BJ (cell line): ENCODE measurements at regions not wholly inside any gene's neighbourhood (a gene's known extent, or its start where the extent isn't known, plus 50 kb on each side); places are given as distances from the start of the nearest gene placed in this dataset.

Experiments
- CTCF ChIA-PET: fragments of 350-600 bp; formaldehyde crosslinking; extraction: SDS; loops from one replicate; lab custom pipeline; 2021; ENCODE audit warnings: antibody characterized with exemption, inconsistent platforms; lab: Yijun Ruan, JAX
- POLR2A ChIA-PET: fragments of 300-600 bp; sonication (Branson Sonifier 250); formaldehyde crosslinking; extraction: SDS; loops from one replicate; lab custom pipeline; 2021; ENCODE audit warnings: antibody characterized with exemption; lab: Charles Lee
- DNase-seq: peaks from one replicate; pipeline ENCODE4 v3.0.0-alpha.2; 2011; ENCODE audit warnings: low read depth
- H3K27me3 ChIP-seq: 2 replicates; pipeline ENCODE4 v1.6.0; 2011; ENCODE audit warnings: low read length; ENCODE audit not compliant: control insufficient read depth, insufficient read depth
- H3K36me3 ChIP-seq: 2 replicates; pipeline ENCODE4 v1.5.1; 2011; ENCODE audit warnings: low read length; ENCODE audit not compliant: control insufficient read depth, insufficient read depth
- H3K4me3 ChIP-seq: 2 replicates; pipeline ENCODE4 v1.5.1; 2011; ENCODE audit warnings: low read depth, mild to moderate bottlenecking, control low read depth, low read length
- CTCF ChIP-seq: IDR thresholded peaks from 2 replicates; pipeline ENCODE4 v1.5.1; 2011; ENCODE audit warnings: low read depth, mild to moderate bottlenecking, control low read depth, inconsistent platforms, low read length, moderate library complexity; ENCODE audit not compliant: insufficient read depth

DNA sequence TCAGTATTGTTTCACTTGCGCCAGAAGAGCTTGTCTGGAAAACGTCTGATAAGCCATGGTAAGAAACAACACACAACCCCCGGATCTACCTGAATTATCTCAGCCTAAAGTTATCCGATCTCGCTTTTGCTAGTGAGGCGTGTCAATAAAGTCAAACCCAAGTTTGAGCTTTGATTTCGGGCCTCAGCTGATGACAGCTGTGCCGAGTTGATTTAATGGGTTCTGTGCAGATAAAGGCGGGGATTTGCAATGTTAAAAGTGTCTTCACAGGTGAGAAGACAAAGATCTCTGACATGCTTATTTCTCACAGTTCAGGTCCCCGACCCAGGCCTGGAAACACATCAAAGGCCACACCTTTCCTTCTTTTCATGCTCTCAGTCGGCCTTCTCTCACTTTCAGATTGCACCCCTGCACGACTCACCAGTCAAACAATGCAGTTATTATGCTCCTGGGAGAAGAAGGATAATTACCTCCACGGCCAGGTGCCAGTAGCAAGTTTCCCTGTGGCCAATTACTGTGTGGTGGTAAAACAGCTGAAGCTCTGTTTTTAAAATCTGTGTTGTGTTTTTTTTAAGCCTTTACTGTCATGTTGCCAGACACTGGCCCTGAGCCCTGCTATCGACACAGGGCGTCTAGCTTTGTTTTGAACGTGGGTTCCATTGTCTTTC is 245.3 kb upstream of the RUNX1 start:
- no peak for TF ChIP-seq CTCF
- DNase-seq, result no peak
- no peaks in the 10 kb centered on the region for H3K27me3 ChIP-seq
- ChIA-PET POLR2A (no interaction called here), CTCF (interaction anchor here (1.9 kb wide), 1 partner anchor 9 kb away, joined by 6 read pairs; no protein-coding TSS in a partner anchor)
- no peak overlapping the region for H3K4me3 ChIP-seq
- H3K36me3 ChIP-seq, result no peaks in the 10 kb centered on the region

DNA sequence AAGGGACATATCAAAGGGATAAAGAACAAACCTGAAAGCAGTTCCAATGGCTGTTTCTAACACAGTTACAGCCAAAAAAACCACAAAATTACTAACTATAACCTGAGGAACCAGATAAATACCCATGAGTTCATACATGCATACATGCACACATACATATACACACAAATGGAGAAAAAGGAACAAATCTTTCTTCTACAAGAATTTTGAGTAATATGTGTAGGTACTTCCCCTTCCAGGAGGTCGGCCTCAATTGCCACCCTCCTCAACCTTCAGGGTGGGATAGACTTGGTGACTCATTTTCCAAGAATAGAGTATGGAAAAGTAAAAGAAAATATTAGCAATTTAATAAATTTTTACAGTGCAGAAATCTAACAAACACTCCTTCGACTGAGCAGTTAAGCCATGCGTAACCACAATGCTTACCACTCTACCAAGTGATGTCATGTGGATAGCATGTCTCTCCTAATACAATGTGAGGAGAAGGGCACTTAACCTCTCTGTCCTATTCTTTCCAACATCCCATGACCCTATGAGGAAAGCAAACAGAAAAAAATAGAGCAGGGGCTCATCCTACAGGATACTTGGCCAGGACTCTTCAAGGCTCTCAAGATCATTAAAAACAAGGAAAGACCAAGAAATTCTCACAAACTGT is 243.0 kb upstream of the RUNX1 start:
- TF ChIP-seq CTCF, result no peak
- ChIA-PET CTCF (no interaction called here), POLR2A (no interaction called here)
- H3K27me3 ChIP-seq, result no peaks in the 10 kb centered on the region
- no peak for DNase-seq
- no peak overlapping the region for H3K4me3 ChIP-seq
- H3K36me3 ChIP-seq, result no peaks in the 10 kb centered on the region

DNA sequence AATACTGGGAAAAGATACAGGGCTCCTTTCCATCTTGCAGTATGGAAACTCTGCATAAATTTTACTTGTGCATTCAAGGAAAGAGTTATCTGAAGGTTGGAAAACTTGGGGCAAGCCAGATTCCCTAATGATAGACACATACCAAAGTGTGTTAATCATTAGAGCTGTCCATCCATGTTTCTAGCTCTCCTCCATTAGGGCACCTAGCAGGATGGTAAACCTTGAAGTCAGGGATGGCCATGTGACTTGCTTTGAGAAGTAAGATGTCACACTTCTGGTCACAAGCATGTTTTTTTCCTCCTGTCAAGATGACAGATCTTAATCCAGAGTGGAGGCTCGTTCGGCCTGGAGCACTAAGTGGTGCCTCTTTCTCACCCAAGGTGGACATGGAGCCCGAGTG is 241.9 kb upstream of the RUNX1 start:
- Histone ChIP-seq H3K4me3 (no peak overlapping the region), H3K36me3 (no peaks in the 10 kb centered on the region), H3K27me3 (no peaks in the 10 kb centered on the region)
- DNase-seq, result no peak
- ChIA-PET CTCF (no interaction called here), POLR2A (no interaction called here)
- no peak for TF ChIP-seq CTCF

DNA sequence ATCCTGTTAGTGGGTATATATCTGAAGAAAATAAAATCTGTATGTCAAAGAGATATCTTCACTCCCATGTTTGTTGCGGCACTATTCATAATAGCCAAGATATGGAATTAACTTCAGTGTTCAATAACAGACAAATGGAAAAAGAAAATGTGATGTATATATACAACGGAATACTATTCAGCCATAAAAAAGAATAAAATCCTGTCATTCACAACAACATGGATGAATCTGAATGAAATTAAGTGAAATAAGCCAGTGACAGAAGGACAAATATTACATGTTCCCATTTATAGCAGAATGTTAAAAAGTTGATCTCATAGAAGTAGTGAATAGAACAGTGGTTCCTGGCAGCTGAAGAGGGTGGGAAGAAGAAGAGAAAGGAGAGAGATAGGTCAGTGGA is 239.1 kb upstream of the RUNX1 start:
- H3K4me3 ChIP-seq, result no peak overlapping the region
- ChIA-PET CTCF (no interaction called here), POLR2A (no interaction called here)
- TF ChIP-seq CTCF, result no peak
- DNase-seq, result no peak
- H3K27me3 ChIP-seq, result no peaks in the 10 kb centered on the region
- no peaks in the 10 kb centered on the region for H3K36me3 ChIP-seq

- Histone ChIP-seq H3K4me3 (no peak overlapping the region), H3K27me3 (no peaks in the 10 kb centered on the region), H3K36me3 (no peaks in the 10 kb centered on the region)
- TF ChIP-seq CTCF, result no peak
- ChIA-PET CTCF (interaction anchor here (2.1 kb wide), 1 partner anchor 10 kb away, joined by 6 read pairs; no protein-coding TSS in a partner anchor), POLR2A (no interaction called here)
- DNase-seq, result no peak
Observed at GRCh38 chr21:35284199-35284598, 235.1 kb upstream of the RUNX1 start.
